CD4-positive, alpha-beta memory T cell (primary cell): ENCODE measurements at regions not wholly inside any gene's neighbourhood (a gene's known extent, or its start where the extent isn't known, plus 50 kb on each side); places are given as distances from the start of the nearest gene placed in this dataset.

ENCODE experiments used
- CTCF ChIA-PET: fragments of 350-600 bp; sonication (Branson Sonifier 250); formaldehyde crosslinking; loops from one replicate; lab custom pipeline; 2021; ENCODE audit warnings: inconsistent platforms; ENCODE audit not compliant: partially characterized antibody; lab: Charles Lee
- POLR2A ChIA-PET: fragments of 350-600 bp; sonication (Branson Sonifier 250); formaldehyde crosslinking; loops from one replicate; lab custom pipeline; 2021; ENCODE audit not compliant: partially characterized antibody; lab: Charles Lee
- DNase-seq, 5 donors: peaks; one replicate each; pipeline versions ENCODE4 v3.0.0 to v3.0.0-alpha.2; 2020 to 2022; ENCODE audit warnings: mixed read lengths in 1 of 5
- H3K27ac ChIP-seq: one replicate; pipeline ENCODE4 v1.7.0; 2013; ENCODE audit warnings: low read depth, low read length
- H3K27me3 ChIP-seq: 2 replicates; pipeline ENCODE4 v1.7.0; 2013; ENCODE audit warnings: mild to moderate bottlenecking, low read length, moderate library complexity; ENCODE audit not compliant: insufficient read depth
- H3K36me3 ChIP-seq: 2 replicates; pipeline ENCODE4 v1.7.0; 2013; ENCODE audit warnings: mild to moderate bottlenecking, low read length, moderate library complexity; ENCODE audit not compliant: insufficient read depth
- H3K4me1 ChIP-seq: 2 replicates; pipeline ENCODE4 v1.7.0; 2013; ENCODE audit warnings: mild to moderate bottlenecking, low read length, moderate library complexity; ENCODE audit not compliant: insufficient read depth
- H3K4me3 ChIP-seq, 2 donors: one replicate each; pipeline ENCODE4 v1.7.0; 2013; ENCODE audit warnings: low read length in 2 of 2, mild to moderate bottlenecking in 1 of 2
- H3K9me3 ChIP-seq, 2 donors: one replicate each; pipeline ENCODE4 v1.7.0; 2013; ENCODE audit warnings: low read length in 2 of 2, control low read depth in 1 of 2; ENCODE audit not compliant: control insufficient read depth in 1 of 2
- H3K27ac Mint-ChIP-seq, 7 donors: one replicate each; pipeline ENCODE4 v1.8.0; 2020 to 2021; ENCODE audit warnings: mixed read lengths in 7 of 7, mild to moderate bottlenecking in 6 of 7, inconsistent platforms in 3 of 7, moderate library complexity in 3 of 7
- H3K27me3 Mint-ChIP-seq, 2 donors: one replicate each; pipeline ENCODE4 v1.8.0; 2020 to 2021; ENCODE audit warnings: mixed read lengths in 2 of 2
- H3K36me3 Mint-ChIP-seq, 2 donors: one replicate each; pipeline ENCODE4 v1.8.0; 2020 to 2021; ENCODE audit warnings: mixed read lengths in 2 of 2, inconsistent platforms in 1 of 2, mild to moderate bottlenecking in 1 of 2
- H3K4me1 Mint-ChIP-seq, 4 donors: one replicate each; pipeline ENCODE4 v1.8.0; 2020 to 2021; ENCODE audit warnings: mixed read lengths in 4 of 4, mild to moderate bottlenecking in 1 of 4
- H3K4me3 Mint-ChIP-seq, 8 donors: one replicate each; pipeline ENCODE4 v1.8.0; 2020 to 2021; ENCODE audit warnings: mixed read lengths in 8 of 8, mild to moderate bottlenecking in 7 of 8, moderate library complexity in 6 of 8, inconsistent platforms in 3 of 8
- H3K9me3 Mint-ChIP-seq, 8 donors: one replicate each; pipeline ENCODE4 v1.8.0; 2020 to 2021; ENCODE audit warnings: mixed read lengths in 8 of 8, mild to moderate bottlenecking in 5 of 8, inconsistent platforms in 3 of 8, moderate library complexity in 1 of 8
- intact Hi-C: fragments of 100-400 bp; cut with micrococcal nuclease; formaldehyde crosslinking; loops from one replicate; pipeline ENCODE4 v1.15.1; 2023

DNA sequence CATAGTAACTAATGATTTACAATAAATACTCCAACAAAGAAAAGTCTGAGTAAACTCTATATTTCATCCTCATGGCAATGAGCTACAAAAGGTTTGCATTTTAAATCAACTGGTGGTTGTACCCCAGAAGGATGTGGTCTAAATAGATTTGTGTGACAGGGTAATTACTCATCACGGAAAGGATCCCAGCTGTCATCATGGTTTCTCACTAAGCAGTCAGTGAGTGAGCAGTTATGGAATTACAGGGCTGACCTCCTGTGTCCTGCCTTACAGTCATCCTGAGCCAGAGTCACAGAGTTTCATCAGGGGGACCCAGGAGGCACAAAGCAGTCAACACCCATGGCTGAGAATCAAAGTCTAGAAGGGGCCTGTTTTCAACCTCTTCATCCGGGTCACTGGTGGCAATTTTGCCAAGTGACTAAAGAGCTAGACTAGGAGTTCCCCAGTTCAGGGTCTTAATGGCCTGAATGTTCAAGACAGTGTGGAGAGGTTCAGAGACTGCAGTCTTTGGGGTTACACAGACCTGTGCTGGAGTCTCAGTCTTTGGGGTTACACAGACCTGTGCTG lies 210.7 kb upstream of the SLC24A2 start:
- H3K27me3 ChIP-seq, result no peaks in the 10 kb centered on the region
- no peak overlapping the region for H3K27ac ChIP-seq
- Mint-ChIP-seq H3K9me3 (peaks cover 0 to 14% (median 6%) of the 10 kb centered on the region in 8 donors), H3K4me1 (peaks cover 10 to 23% (median 16%) of the 10 kb centered on the region in 4 donors), H3K27me3 (peaks cover 0 to under 1% of the 10 kb centered on the region in 2 donors), H3K4me3 (peak overlapping the region in 3 of 8 donors; percentile 18 to 43 (median 34)), H3K27ac (peak overlapping the region in 4 of 7 donors; percentile 32 to 73 (median 64)), H3K36me3 (peaks cover 3 to 7% of the 10 kb centered on the region in 2 donors)
- H3K9me3 ChIP-seq, result no peaks in the 10 kb centered on the region
- no peak overlapping the region for H3K4me3 ChIP-seq
- peaks cover 23% of the 10 kb centered on the region for H3K4me1 ChIP-seq
- ChIA-PET POLR2A (no interaction called here), CTCF (no interaction called here)
- DNase-seq, result peak in 1 of 5 donors; percentile 10
- intact Hi-C loops, result no loop called here
- H3K36me3 ChIP-seq, result no peaks in the 10 kb centered on the region

DNA sequence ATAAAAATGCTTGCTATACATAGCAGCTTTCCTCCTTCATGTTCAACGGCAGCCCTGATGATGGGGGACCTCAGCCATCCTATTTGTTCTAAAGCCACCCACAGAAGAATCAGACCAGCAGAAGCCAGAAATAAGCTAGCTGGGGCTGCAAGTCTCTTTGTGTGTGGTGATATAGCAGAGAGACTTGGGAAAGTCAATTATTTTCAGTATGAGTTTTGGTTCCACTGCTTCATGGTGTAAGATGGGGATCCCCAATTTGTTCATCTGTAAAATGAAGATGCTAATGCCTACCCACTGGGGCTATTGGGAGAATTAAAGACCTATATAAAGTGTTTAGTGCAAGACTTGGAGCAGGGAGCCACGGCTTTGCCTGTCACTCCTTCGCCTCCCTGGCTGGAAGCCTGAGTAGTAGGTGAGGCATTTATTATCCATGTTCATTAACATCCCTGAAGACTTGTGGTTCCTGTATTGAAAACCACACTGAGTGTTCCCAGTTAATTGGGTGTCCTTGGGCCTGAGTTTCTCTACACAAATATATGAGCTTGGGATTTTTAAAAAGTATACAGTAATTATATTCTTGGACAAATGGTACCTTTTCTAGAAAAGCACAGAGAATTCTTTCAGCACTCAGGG lies 210.1 kb upstream of the SLC24A2 start:
- no peak overlapping the region for H3K4me3 ChIP-seq
- no peaks in the 10 kb centered on the region for H3K27me3 Mint-ChIP-seq
- POLR2A ChIA-PET, result interaction anchor here (1.4 kb wide), 1 partner anchor 1032 kb away, joined by 3 read pairs; no protein-coding TSS in a partner anchor
- H3K27ac ChIP-seq, result no peak overlapping the region
- peaks cover 10 to 23% (median 16%) of the 10 kb centered on the region in 4 donors for H3K4me1 Mint-ChIP-seq
- peak overlapping the region in 1 of 8 donors; percentile 49 for H3K4me3 Mint-ChIP-seq
- H3K9me3 ChIP-seq, result no peaks in the 10 kb centered on the region
- H3K4me1 ChIP-seq, result peaks cover 23% of the 10 kb centered on the region
- no peaks in the 10 kb centered on the region for H3K36me3 ChIP-seq
- intact Hi-C loops, result no loop called here
- H3K36me3 Mint-ChIP-seq, result peaks cover 3 to 7% of the 10 kb centered on the region in 2 donors
- H3K9me3 Mint-ChIP-seq, result peaks cover 0 to 14% (median 6%) of the 10 kb centered on the region in 8 donors
- no peaks in the 10 kb centered on the region for H3K27me3 ChIP-seq
- no peak for DNase-seq
- CTCF ChIA-PET, result no interaction called here
- peak overlapping the region in 3 of 7 donors; percentile 14 to 62 (median 58) for H3K27ac Mint-ChIP-seq

DNA sequence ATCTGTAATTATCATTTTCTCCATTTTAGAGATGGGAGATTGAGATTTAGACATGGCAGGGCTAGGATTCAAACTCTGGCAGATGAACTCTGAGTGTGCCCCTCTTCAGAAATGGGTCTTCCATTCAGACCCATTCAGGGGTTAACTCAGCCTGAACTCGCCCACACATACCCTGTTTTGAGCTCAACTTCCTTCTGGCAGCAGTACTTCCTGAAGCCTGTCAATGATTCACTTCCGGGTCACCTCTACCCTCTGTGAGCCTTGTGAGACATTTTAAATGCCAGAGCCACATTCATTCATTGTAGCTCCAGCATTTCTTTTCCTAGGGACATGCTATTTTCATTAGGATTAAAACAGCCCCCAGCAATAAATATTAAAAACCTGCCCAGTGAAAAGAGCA lies 209.3 kb upstream of the SLC24A2 start:
- Histone ChIP-seq H3K36me3 (no peaks in the 10 kb centered on the region), H3K4me3 (no peak overlapping the region), H3K9me3 (no peaks in the 10 kb centered on the region), H3K27ac (no peak overlapping the region), H3K27me3 (no peaks in the 10 kb centered on the region), H3K4me1 (peaks cover 23% of the 10 kb centered on the region)
- Mint-ChIP-seq H3K4me1 (peaks cover 10 to 23% (median 16%) of the 10 kb centered on the region in 4 donors), H3K9me3 (peaks cover 0 to 14% (median 6%) of the 10 kb centered on the region in 8 donors), H3K36me3 (peaks cover 3 to 7% of the 10 kb centered on the region in 2 donors), H3K27me3 (no peaks in the 10 kb centered on the region), H3K4me3 (peak overlapping the region in 1 of 8 donors; percentile 49), H3K27ac (peak overlapping the region in 1 of 7 donors; percentile 7)
- CTCF ChIA-PET, result no interaction called here
- no peak for DNase-seq
- POLR2A ChIA-PET, result interaction anchor here (1.4 kb wide), 1 partner anchor 1033 kb away, joined by 3 read pairs; no protein-coding TSS in a partner anchor
- intact Hi-C loops, result no loop called here

DNA sequence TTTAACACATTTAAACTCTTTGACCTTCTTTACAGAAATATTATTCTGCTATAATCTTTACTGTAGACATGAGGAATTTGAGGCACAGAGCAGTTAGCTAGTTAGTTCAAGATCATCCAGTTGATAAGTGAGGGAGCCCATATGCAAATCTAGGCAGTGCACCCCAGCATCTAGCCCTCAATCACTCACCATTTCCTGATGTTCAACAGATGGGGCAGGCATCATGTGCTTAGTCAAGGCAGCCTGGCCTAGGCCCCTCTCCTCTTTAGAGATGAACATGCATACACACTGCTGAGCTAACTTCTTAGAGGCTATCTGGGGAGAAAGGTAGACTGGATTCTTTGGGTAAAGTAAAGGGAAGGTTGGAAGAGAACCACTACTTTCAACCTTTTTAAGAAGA lies 206.8 kb upstream of the SLC24A2 start:
- Histone ChIP-seq H3K4me1 (peaks cover 23% of the 10 kb centered on the region), H3K36me3 (no peaks in the 10 kb centered on the region), H3K4me3 (no peak overlapping the region), H3K9me3 (no peaks in the 10 kb centered on the region), H3K27ac (no peak overlapping the region), H3K27me3 (no peaks in the 10 kb centered on the region)
- Mint-ChIP-seq H3K4me1 (peaks cover 10 to 23% (median 16%) of the 10 kb centered on the region in 4 donors), H3K27ac (no peak overlapping the region), H3K4me3 (no peak overlapping the region), H3K27me3 (no peaks in the 10 kb centered on the region), H3K36me3 (peaks cover 3 to 7% of the 10 kb centered on the region in 2 donors), H3K9me3 (peaks cover 0 to 14% (median 6%) of the 10 kb centered on the region in 8 donors)
- ChIA-PET CTCF (no interaction called here), POLR2A (no interaction called here)
- no peak for DNase-seq
- intact Hi-C loops, result no loop called here

DNA sequence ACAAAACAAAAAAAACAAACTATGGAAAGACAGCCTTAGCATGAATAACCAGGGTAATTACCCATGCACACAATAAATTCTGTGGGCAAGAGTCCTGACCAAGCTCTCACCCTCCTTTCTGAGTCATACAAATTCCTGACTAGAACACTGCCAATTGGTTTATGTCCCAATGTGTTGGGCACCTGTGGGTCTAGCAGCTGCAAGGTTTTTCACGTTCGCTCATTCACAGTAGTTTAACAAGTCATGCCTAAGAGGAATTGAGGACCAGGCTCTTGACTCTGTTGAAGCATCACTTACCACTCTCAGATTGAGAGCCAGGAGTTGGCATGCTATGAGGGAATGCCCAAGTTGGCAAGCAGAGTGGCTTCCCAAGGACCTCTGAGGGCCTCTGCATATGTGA lies 205.5 kb upstream of the SLC24A2 start:
- H3K9me3 ChIP-seq, result no peaks in the 10 kb centered on the region
- Mint-ChIP-seq H3K36me3 (peaks cover 3 to 7% of the 10 kb centered on the region in 2 donors), H3K4me1 (peaks cover 5 to 14% (median 10%) of the 10 kb centered on the region in 4 donors), H3K27me3 (no peaks in the 10 kb centered on the region), H3K9me3 (peaks cover 0 to 14% (median 6%) of the 10 kb centered on the region in 8 donors), H3K27ac (no peak overlapping the region), H3K4me3 (no peak overlapping the region)
- H3K36me3 ChIP-seq, result no peaks in the 10 kb centered on the region
- H3K27ac ChIP-seq, result no peak overlapping the region
- POLR2A ChIA-PET, result no interaction called here
- no peaks in the 10 kb centered on the region for H3K27me3 ChIP-seq
- CTCF ChIA-PET, result no interaction called here
- H3K4me3 ChIP-seq, result no peak overlapping the region
- peaks cover 14% of the 10 kb centered on the region for H3K4me1 ChIP-seq
- intact Hi-C loops, result no loop called here
- DNase-seq, result no peak

DNA sequence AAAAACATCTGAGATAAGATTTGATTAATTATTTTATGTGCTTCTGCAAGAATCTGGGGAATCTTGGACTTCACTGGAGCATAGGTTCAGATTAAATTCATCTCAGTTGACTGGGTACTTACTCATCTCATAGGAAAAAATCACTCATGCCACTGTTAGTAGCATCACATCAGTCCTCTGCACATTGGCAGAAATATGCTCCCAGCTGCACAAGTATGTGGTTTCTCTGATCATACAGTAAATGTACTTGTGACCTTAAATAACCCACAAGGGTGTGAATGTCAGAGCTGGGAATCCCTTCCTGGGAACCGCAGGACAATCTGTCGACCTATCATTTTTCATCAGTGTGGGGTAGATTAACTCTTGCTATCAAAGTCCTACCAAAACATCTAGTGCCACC lies 203.7 kb upstream of the SLC24A2 start:
- Mint-ChIP-seq H3K9me3 (peaks cover 0 to 10% (median 3%) of the 10 kb centered on the region in 8 donors), H3K27me3 (no peaks in the 10 kb centered on the region), H3K4me3 (no peak overlapping the region), H3K36me3 (no peaks in the 10 kb centered on the region), H3K4me1 (peaks cover 0 to 2% (median 0%) of the 10 kb centered on the region in 4 donors), H3K27ac (no peak overlapping the region)
- Histone ChIP-seq H3K27me3 (no peaks in the 10 kb centered on the region), H3K27ac (no peak overlapping the region), H3K4me3 (no peak overlapping the region), H3K36me3 (no peaks in the 10 kb centered on the region), H3K4me1 (no peaks in the 10 kb centered on the region), H3K9me3 (no peaks in the 10 kb centered on the region)
- DNase-seq, result no peak
- POLR2A ChIA-PET, result no interaction called here
- CTCF ChIA-PET, result no interaction called here
- intact Hi-C loops, result no loop called here

DNA sequence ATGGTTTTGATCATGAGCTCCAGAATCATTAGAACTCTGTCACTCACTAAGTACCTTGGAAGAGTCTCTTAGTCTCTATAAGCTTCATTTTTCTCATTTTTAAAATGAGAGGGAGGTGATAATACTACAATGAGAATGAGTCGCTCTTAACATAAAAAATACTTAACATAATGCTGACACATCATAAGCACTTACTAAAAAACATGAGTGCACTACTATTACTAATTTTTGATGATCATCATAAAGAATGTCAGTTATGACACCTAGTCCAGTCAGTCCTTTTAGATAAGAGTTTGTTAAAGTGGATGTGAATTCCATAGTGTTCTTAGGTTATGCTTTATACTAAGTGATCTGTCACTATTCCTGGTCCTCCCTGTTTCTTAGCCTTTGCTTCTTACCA lies 200.4 kb upstream of the SLC24A2 start:
- ChIA-PET CTCF (no interaction called here), POLR2A (no interaction called here)
- no peak overlapping the region for H3K27ac ChIP-seq
- H3K9me3 Mint-ChIP-seq, result no peaks in the 10 kb centered on the region
- DNase-seq, result no peak
- H3K36me3 ChIP-seq, result no peaks in the 10 kb centered on the region
- H3K9me3 ChIP-seq, result no peaks in the 10 kb centered on the region
- H3K27me3 ChIP-seq, result no peaks in the 10 kb centered on the region
- no peak overlapping the region for H3K4me3 ChIP-seq
- H3K4me1 Mint-ChIP-seq, result no peaks in the 10 kb centered on the region
- H3K4me3 Mint-ChIP-seq, result no peak overlapping the region
- no peaks in the 10 kb centered on the region for H3K36me3 Mint-ChIP-seq
- H3K4me1 ChIP-seq, result no peaks in the 10 kb centered on the region
- intact Hi-C loops, result no loop called here
- H3K27me3 Mint-ChIP-seq, result no peaks in the 10 kb centered on the region
- no peak overlapping the region for H3K27ac Mint-ChIP-seq
